OCI-LY1 (cell line): ENCODE measurements at regions not wholly inside any gene's neighbourhood (a gene's known extent, or its start where the extent isn't known, plus 50 kb on each side); places are given as distances from the start of the nearest gene placed in this dataset.
"Not testable (repeated sequence)": the region's sequence is repeated elsewhere in the genome, so short reads cannot be mapped to it uniquely, and the experiment has no call there.

Experiments used
- CTCF ChIP-seq: fragments of 200-600 bp; sonication (generic), shearing (Covaris generic); IDR thresholded peaks from 2 replicates; pipeline ENCODE4 v1.5.1; 2017; ENCODE audit warnings: mild to moderate bottlenecking, antibody characterized with exemption, low read length, moderate library complexity, mixed read lengths
- EZH2 ChIP-seq: fragments of 200-600 bp; sonication (generic), shearing (Covaris generic); IDR thresholded peaks from 2 replicates; pipeline ENCODE4 v1.8.0; 2017; ENCODE audit warnings: borderline replicate concordance, mixed run types, mild to moderate bottlenecking, antibody characterized with exemption, low read length, moderate library complexity, mixed read lengths

- not testable (repeated sequence) for TF ChIP-seq CTCF, EZH2
These were observed 57.9 kb upstream of the ECHDC3 start for GRCh38 chr10:11684341-11684716.
